Esophagus squamous epithelium (tissue), 5 donors: ENCODE measurements at regions not wholly inside any gene's neighbourhood (a gene's known extent, or its start where the extent isn't known, plus 50 kb on each side); places are given as distances from the start of the nearest gene placed in this dataset.
"Not testable (repeated sequence)": the region's sequence is repeated elsewhere in the genome, so short reads cannot be mapped to it uniquely, and the experiment has no call there.

Source experiments
- DNase-seq: peaks from one replicate; lab custom pipeline; 2025; lab: John Stamatoyannopoulos, UW
- H3K27ac ChIP-seq, 4 donors: fragments of 200-600 bp; sonication (generic); one replicate each; pipeline ENCODE4 v1.5.1; 2016 to 2019; ENCODE audit warnings: mild to moderate bottlenecking in 1 of 4
- H3K27me3 ChIP-seq, 4 donors: fragments of 200-600 bp; sonication (generic); 1 replicate in 3 of 4; 2 replicates in 1 of 4; pipeline versions ENCODE4 v1.5.1 to v1.6.0; 2017 to 2021; ENCODE audit warnings: antibody characterized with exemption in 1 of 4
- H3K36me3 ChIP-seq, 3 donors: fragments of 200-600 bp; sonication (generic); one replicate each; pipeline ENCODE4 v1.5.1; 2016 to 2019
- H3K4me1 ChIP-seq, 3 donors: fragments of 200-600 bp; sonication (generic); one replicate each; pipeline ENCODE4 v1.5.1; 2017 to 2019
- H3K4me3 ChIP-seq, 4 donors: fragments of 200-600 bp; sonication (generic); 1 replicate in 3 of 4; 2 replicates in 1 of 4; pipeline ENCODE4 v1.5.1; 2016 to 2019; ENCODE audit warnings: mild to moderate bottlenecking in 2 of 4, moderate library complexity in 1 of 4
- H3K9me3 ChIP-seq, 3 donors: fragments of 200-600 bp; sonication (generic); one replicate each; pipeline ENCODE4 v1.5.1; 2016 to 2019
- POLR2A ChIP-seq, 4 donors: fragments of 450-650 bp; IDR thresholded peaks; one replicate each; pipeline ENCODE4 v1.6.1; 2017; ENCODE audit warnings: antibody characterized with exemption in 4 of 4, mild to moderate bottlenecking in 4 of 4, moderate library complexity in 3 of 4
- WGBS, 2 donors: methylation state at CpG; one replicate each; pipeline ENCODE4 v1.1.5; 2018; 5-methylcytosine and 5-hydroxymethylcytosine counted together
- intact Hi-C: fragments of 100-400 bp; cut with DNase I; formaldehyde crosslinking; loops from one replicate; pipeline ENCODE4 v1.15.0; 2022
- TF ChIP-seq, protein P1 (sequence below), 6 experiments: fragments of 450-650 bp in 4 of 6; fragments of 200-600 bp in 2 of 6; sonication (generic) in 2 of 6; IDR thresholded peaks; one replicate each; pipeline ENCODE4 v1.5.1; 2016 to 2019; ENCODE audit warnings: antibody characterized with exemption in 6 of 6, mild to moderate bottlenecking in 4 of 6, moderate library complexity in 4 of 6
- donor health status: DM: yes; HTN: yes; CAD: no.

DNA sequence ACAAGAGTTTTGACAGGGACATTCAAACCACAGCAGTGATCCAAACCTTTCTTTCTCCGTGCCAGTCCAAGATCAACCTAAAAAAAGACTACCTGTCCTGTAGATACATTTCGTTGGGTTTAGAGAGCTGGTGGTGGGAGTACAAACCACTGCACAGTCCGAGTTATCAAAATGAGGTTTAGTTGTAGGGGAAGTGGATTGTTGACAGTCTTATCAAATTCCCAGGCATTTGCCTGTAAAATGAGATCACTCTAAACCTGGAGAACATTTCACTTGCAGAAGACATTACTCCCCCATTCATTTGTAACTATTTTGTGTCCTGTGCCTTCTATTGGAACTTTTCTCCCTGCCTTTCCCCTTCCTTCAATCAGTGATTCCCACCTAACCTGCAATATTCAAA lies 469.6 kb upstream of the JARID2 start:
- no peak overlapping the region for H3K4me3 ChIP-seq
- no peak for DNase-seq
- no peaks in the 10 kb centered on the region for H3K27me3 ChIP-seq
- WGBS, 2 donors = 86 to 90% methylated on average over 3 of the region's 3 CpGs
- no peak for TF ChIP-seq POLR2A (IDR thresholded peaks at IDR 0.05)
- TF ChIP-seq, protein P1, sequence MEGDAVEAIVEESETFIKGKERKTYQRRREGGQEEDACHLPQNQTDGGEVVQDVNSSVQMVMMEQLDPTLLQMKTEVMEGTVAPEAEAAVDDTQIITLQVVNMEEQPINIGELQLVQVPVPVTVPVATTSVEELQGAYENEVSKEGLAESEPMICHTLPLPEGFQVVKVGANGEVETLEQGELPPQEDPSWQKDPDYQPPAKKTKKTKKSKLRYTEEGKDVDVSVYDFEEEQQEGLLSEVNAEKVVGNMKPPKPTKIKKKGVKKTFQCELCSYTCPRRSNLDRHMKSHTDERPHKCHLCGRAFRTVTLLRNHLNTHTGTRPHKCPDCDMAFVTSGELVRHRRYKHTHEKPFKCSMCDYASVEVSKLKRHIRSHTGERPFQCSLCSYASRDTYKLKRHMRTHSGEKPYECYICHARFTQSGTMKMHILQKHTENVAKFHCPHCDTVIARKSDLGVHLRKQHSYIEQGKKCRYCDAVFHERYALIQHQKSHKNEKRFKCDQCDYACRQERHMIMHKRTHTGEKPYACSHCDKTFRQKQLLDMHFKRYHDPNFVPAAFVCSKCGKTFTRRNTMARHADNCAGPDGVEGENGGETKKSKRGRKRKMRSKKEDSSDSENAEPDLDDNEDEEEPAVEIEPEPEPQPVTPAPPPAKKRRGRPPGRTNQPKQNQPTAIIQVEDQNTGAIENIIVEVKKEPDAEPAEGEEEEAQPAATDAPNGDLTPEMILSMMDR (IDR thresholded peaks at IDR 0.05) = no peak
- no peaks in the 10 kb centered on the region for H3K9me3 ChIP-seq
- no peaks in the 10 kb centered on the region for H3K36me3 ChIP-seq
- H3K4me1 ChIP-seq = peaks cover 0 to 4% (median 0%) of the 10 kb centered on the region in 3 donors
- intact Hi-C loops = no loop called here
- H3K27ac ChIP-seq = no peak overlapping the region

DNA sequence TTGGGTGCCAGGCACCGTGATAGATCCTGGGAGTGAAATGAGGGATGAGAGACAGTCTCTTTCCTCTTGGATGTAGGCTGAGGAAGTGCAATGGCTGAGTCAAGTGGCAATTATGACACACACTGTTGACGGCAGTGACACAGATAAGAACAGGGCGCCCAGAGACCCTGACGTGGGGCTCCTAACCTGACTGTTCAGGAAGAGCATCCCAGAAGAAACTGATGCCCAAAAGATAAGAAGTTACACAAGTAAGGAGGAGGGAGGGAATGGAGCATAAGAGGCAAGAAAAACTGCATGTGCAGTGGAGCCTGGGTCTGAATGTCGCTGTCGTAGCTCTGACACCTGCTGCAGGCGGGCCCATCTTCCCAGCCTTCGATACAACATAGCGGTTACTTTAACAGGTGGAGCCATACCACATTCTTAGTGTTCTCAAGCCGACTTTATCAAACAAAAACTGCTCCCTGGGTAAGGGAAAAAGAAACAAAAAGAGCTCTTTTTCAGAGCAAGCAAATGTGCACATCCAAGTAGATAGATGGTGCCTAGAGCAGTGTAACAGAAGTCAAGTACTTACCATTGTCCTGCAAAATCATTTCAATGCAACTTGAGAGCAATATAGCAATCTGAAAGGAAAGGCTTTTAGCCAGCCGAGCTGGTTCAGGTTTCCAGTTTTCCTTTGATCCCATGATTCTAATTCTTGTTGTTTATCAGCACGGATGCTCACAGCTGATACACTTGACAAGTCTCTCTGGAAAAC lies 463.9 kb upstream of the JARID2 start:
- DNase-seq = no peak
- intact Hi-C loops = no loop called here
- H3K36me3 ChIP-seq = no peaks in the 10 kb centered on the region
- H3K4me1 ChIP-seq = peaks cover 0 to 12% (median 0%) of the 10 kb centered on the region in 3 donors
- no peak overlapping the region for H3K4me3 ChIP-seq
- H3K9me3 ChIP-seq = no peaks in the 10 kb centered on the region
- no peak overlapping the region for H3K27ac ChIP-seq
- no peaks in the 10 kb centered on the region for H3K27me3 ChIP-seq
- TF ChIP-seq POLR2A (IDR thresholded peaks at IDR 0.05) = no peak
- TF ChIP-seq, protein P1 (IDR thresholded peaks at IDR 0.05) = no peak
- WGBS, 2 donors = 85 to 86% methylated on average over 12 of the region's 12 CpGs

DNA sequence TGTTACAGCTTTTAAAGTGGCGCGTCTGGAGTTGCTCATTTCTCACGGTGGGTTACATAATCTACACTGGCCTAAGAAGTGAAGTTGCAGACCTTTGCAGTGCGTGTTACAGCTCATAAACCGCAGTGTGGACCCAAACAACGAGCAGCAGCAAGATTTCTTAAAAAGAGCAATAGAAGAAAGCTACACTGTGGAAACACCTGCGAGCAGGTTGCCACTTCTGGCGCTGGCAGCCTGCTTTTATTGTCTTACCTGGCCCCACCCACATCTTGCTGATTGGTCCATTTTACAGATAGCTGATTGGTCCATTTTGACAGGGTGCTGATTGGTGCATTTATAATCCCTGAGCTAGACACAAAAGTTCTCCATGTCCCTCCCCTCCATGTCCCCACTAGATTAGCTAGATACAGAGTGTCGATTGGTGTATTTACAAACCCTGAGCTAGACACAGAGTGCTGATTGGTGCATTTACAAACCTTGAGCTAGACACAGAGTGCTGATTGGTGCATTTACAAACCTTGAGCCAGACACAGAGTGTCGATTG lies 462.9 kb upstream of the JARID2 start:
- DNase-seq, H3K9me3 ChIP-seq, H3K36me3 ChIP-seq, H3K27ac ChIP-seq, intact Hi-C loops, H3K27me3 ChIP-seq, H3K4me3 ChIP-seq: not testable (repeated sequence)
- WGBS, 2 donors = 83 to 93% methylated on average over 6 to 8 of the region's 10 CpGs
- H3K4me1 ChIP-seq = peaks cover 0 to 12% (median 0%) of the 10 kb centered on the region in 3 donors

- Histone ChIP-seq H3K9me3 (no peaks in the 10 kb centered on the region), H3K27me3 (no peaks in the 10 kb centered on the region), H3K4me3 (no peak overlapping the region), H3K27ac (no peak overlapping the region), H3K4me1 (peaks cover 0 to 12% (median 0%) of the 10 kb centered on the region in 3 donors), H3K36me3 (no peaks in the 10 kb centered on the region)
- intact Hi-C loops = no loop called here
- DNase-seq = no peak
- no CpG with 5 or more reads among the region's 35 CpGs for WGBS, 2 donors
- TF ChIP-seq, protein P1 (IDR thresholded peaks at IDR 0.05) = no peak
Measured at GRCh38 chr6:14783594-14783993, 462.3 kb upstream of the JARID2 start.

DNA sequence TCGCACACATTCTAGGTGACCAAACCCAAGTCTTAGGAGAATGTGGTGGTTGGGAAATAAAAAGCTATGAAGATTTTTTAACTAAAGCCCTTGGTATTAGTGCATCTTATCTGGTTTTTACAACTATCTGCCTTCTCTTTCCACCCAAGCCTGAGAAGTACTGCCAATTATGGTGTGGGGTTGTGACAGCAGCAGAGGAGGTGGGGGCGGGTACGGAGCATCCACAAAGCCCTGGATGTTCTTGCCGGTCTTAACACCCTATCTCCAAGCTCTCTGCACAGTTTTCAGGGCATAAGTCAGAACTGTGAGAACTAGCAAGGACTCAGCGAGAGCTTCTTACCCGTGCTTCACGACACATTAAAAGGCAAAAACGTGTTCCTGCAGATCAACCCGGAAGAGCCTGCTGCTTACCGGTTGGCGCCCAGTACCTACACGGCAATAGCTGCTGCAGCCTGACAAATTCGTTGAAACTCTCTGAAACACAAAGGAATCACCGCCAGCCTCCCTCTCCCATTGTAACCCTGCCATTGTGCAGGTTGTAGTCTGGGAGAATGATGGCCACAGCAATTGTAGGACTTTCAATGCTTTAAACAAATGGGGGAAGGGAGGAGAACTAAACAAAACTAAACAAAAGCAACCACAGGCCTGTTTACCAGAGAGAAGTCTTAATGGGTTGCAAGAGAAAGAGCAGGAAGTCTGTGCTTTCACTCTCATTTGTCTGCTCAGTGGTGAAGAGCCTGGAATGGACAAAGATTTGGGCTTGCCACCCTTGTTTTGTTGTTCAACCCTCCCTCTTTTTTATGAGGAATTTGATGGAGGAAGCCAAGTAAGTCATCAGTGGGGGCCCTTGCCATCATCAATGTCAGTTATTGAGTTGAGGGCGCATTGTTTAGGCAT lies 461.0 kb upstream of the JARID2 start:
- Histone ChIP-seq H3K27me3 (no peaks in the 10 kb centered on the region), H3K27ac (peak overlapping the region in 3 of 4 donors; percentile 33 to 46 (median 45)), H3K36me3 (no peaks in the 10 kb centered on the region), H3K4me3 (no peak overlapping the region), H3K4me1 (peaks cover 0 to 12% (median 0%) of the 10 kb centered on the region in 3 donors), H3K9me3 (no peaks in the 10 kb centered on the region)
- 60 to 68% methylated on average over 10 to 12 of the region's 15 CpGs for WGBS, 2 donors
- intact Hi-C loops = no loop called here
- no peak for DNase-seq
- TF ChIP-seq, protein P1 (IDR thresholded peaks at IDR 0.05) = no peak
- TF ChIP-seq POLR2A (IDR thresholded peaks at IDR 0.05) = no peak
